ENCODE measurements at regions not wholly inside any gene's neighbourhood (a gene's known extent, or its start where the extent isn't known, plus 50 kb on each side); places are given as distances from the start of the nearest gene placed in this dataset.
A peak's percentile ranks its signal among the peaks of the same experiment; 100 is the strongest.

DNA sequence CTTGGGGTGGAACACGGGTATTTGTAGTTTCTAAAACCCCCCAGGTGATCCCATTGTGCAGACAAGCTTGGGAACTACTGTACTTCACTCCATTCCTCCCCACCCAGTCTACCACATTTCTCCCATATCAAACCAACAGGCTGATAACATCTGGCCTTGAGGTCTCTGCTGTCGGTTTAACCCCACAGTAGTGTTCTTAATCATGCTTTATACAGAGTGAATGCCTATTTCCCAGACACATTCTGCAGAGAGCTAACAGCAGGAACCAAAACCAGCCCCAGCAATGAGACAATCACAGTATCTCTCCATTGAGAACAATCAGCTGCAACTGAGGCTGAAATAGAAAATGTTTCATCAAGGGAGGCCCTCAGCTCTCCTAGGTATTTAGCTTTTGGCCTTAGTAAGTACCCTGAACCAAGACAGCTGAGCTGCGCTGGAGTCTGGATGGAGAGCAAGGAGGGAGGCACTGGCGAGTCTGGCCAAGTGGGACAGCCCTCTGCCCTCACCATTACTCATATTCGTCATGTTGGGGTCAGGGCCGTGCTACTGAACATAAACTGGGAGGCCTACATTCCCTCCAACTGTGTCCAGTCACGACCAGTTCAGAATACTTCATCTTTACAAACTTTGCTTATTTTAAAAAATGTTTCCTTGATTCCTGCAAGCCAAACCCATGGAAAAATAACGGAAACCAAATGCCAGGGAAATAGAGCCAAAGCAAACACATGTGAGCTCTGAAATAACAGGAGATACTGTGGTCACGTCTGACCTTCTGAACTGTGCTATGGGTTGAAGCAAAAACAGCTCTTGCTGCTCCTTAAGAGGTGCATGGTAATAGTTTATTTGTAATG lies 81.0 kb downstream of the CCDC34 start:
- ATAC-seq (peak; percentile 59 to 94), FAIRE-seq (no peak), DNase-seq (ENCODE audit: low read depth in 1 of 2, low spot score in 1 of 2) (peak in 1 of 2 experiments; percentile 83)
- peak overlapping the region; percentile 52 to 58; a peak in 5 of 6 replicates for H3K27ac ChIP-seq
- ChIA-PET CTCF (interaction anchor here (0.6 to 7.3 kb wide), 7 partner anchors 15 to 471 kb away, joined by 3 to 48 read pairs (median 3); no protein-coding TSS in a partner anchor), POLR2A (interaction anchor here (0.6 to 1.4 kb wide), 2 partner anchors 48 to 186 kb away, joined by 3 to 4 read pairs; no protein-coding TSS in a partner anchor)
- peak overlapping the region; percentile 50 for H3K4me2 ChIP-seq
- no peak overlapping the region for H3K4me3 ChIP-seq
- WGBS (ENCODE audit: missing lambda C conversion rate), result 34% methylated on average over 9 of the region's 9 CpGs
- no peaks in the 10 kb centered on the region for H3K9me3 ChIP-seq
- no peak for TF ChIP-seq FOXS1 (CRISPR knock-in tag; IDR thresholded peaks at IDR 0.05)
- TF ChIP-seq, protein P1, sequence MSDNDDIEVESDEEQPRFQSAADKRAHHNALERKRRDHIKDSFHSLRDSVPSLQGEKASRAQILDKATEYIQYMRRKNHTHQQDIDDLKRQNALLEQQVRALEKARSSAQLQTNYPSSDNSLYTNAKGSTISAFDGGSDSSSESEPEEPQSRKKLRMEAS (IDR thresholded peaks at IDR 0.05), result 0 out of 2 replicates have a peak, but pooled peaks have one; percentile 17
- TF ChIP-seq FOSL2 (IDR thresholded peaks at IDR 0.05), result no peak
- TF ChIP-seq FOSL2 (CRISPR knock-in tag; IDR thresholded peaks at IDR 0.05), result peak; percentile 42
- TF ChIP-seq EP300 (IDR thresholded peaks at IDR 0.05), result 0 out of 5 replicates have a peak, but pooled peaks of 1 of the 2 experiments have one; percentile 18
- TF ChIP-seq CBX8 (IDR thresholded peaks at IDR 0.05), result no peak
- TF ChIP-seq MAFK (IDR thresholded peaks at IDR 0.05; ENCODE audit: partially characterized antibody), result no peak
- TF ChIP-seq, protein P2, sequence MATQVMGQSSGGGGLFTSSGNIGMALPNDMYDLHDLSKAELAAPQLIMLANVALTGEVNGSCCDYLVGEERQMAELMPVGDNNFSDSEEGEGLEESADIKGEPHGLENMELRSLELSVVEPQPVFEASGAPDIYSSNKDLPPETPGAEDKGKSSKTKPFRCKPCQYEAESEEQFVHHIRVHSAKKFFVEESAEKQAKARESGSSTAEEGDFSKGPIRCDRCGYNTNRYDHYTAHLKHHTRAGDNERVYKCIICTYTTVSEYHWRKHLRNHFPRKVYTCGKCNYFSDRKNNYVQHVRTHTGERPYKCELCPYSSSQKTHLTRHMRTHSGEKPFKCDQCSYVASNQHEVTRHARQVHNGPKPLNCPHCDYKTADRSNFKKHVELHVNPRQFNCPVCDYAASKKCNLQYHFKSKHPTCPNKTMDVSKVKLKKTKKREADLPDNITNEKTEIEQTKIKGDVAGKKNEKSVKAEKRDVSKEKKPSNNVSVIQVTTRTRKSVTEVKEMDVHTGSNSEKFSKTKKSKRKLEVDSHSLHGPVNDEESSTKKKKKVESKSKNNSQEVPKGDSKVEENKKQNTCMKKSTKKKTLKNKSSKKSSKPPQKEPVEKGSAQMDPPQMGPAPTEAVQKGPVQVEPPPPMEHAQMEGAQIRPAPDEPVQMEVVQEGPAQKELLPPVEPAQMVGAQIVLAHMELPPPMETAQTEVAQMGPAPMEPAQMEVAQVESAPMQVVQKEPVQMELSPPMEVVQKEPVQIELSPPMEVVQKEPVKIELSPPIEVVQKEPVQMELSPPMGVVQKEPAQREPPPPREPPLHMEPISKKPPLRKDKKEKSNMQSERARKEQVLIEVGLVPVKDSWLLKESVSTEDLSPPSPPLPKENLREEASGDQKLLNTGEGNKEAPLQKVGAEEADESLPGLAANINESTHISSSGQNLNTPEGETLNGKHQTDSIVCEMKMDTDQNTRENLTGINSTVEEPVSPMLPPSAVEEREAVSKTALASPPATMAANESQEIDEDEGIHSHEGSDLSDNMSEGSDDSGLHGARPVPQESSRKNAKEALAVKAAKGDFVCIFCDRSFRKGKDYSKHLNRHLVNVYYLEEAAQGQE (IDR thresholded peaks at IDR 0.05), result no peak
- TF ChIP-seq KDM5A (IDR thresholded peaks at IDR 0.05), result no peak
- TF ChIP-seq SREBF2 (IDR thresholded peaks at IDR 0.05), result no peak
- 0 out of 2 replicates have a peak, but pooled peaks have one; percentile 5 for TF ChIP-seq KDM1A (IDR thresholded peaks at IDR 0.05; ENCODE audit: low read depth)
- TF ChIP-seq GATA3 (IDR thresholded peaks at IDR 0.05; ENCODE audit: borderline replicate concordance), result peak; percentile 52; the same call in 1 of the 2 replicates
- TF ChIP-seq HOXB13 (CRISPR knock-in tag; IDR thresholded peaks at IDR 0.05; ENCODE audit: low read depth), result no peak
- no peak; a peak in 1 of 5 replicates for TF ChIP-seq RAD21 (conservative IDR thresholded peaks at IDR 0.05 in 1 of 2, IDR thresholded peaks at IDR 0.05 in 1 of 2)
- TF ChIP-seq ZNF302 (CRISPR knock-in tag; IDR thresholded peaks at IDR 0.05), result no peak
- peaks cover 20% of the 10 kb centered on the region for H3K4me1 ChIP-seq

DNA sequence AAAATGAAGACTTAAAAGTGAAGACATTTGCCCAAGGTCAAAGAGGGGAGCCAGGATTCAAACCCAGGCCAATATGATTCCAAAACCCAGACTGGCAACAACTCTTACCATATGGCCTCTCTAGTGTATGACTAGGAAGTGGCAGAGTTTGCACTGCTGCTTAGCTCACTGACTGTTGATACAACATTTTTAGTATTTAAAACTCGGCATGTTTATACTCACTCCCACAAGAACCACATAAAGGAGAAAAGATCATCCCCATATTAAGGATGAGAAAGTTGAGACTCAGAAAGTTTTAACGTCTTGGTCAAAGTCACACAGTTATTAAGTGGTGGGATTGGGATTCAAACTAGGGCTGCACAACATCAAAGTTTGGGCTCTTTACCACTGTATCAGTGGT lies 81.7 kb downstream of the CCDC34 start:
- no peak overlapping the region for H3K4me3 ChIP-seq
- H3K4me2 ChIP-seq, result no peak overlapping the region
- no peaks in the 10 kb centered on the region for H3K9me3 ChIP-seq
- ATAC-seq (no peak), FAIRE-seq (no peak), DNase-seq (ENCODE audit: low read depth in 1 of 2, low spot score in 1 of 2) (no peak)
- ChIA-PET POLR2A (no interaction called here), CTCF (interaction anchor here (1.1 to 7.3 kb wide), 4 partner anchors 15 to 204 kb away, joined by 3 to 48 read pairs (median 6); no protein-coding TSS in a partner anchor)
- peaks cover 20% of the 10 kb centered on the region for H3K4me1 ChIP-seq
- peak overlapping the region; percentile 52 to 58; a peak in 4 of 6 replicates for H3K27ac ChIP-seq
- TF ChIP-seq KDM5A (IDR thresholded peaks at IDR 0.05) (no peak), KDM1A (IDR thresholded peaks at IDR 0.05; ENCODE audit: low read depth) (0 out of 2 replicates have a peak, but pooled peaks have one; percentile 54)
- WGBS (ENCODE audit: missing lambda C conversion rate), result 84% methylated on average over 2 of the region's 2 CpGs

DNA sequence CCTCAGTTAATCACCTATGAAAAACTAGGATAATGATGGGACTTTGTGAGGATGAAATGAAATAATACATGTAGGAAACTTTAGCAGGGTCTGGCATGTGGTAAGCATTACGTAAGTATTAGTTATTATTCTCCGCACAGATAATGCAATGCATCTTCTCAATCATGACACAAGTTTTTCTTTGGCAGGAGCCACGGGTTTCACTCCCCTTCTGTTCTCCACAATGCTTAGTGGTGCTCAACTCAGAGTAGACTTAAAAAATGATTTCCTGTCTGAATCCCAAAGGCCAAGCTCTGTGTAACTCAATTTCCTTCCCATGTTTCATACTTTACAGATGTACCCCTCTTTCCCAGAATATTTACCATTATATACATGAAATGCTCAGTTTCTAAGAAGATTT lies 82.9 kb downstream of the CCDC34 start:
- FAIRE-seq (no peak), DNase-seq (ENCODE audit: low read depth in 1 of 2, low spot score in 1 of 2) (no peak), ATAC-seq (no peak)
- Histone ChIP-seq H3K27ac (no peak overlapping the region), H3K9me3 (no peaks in the 10 kb centered on the region), H3K4me2 (no peak overlapping the region), H3K4me3 (no peak overlapping the region), H3K4me1 (peaks cover 20% of the 10 kb centered on the region)
- CTCF ChIA-PET, result interaction anchor here (0.8 to 1.2 kb wide), 3 partner anchors 94 to 147 kb away, joined by 4 to 5 read pairs (median 5); no protein-coding TSS in a partner anchor
- TF ChIP-seq HMGXB4 (CRISPR knock-in tag; IDR thresholded peaks at IDR 0.05; ENCODE audit: borderline replicate concordance), result no peak
- TF ChIP-seq MYC (IDR thresholded peaks at IDR 0.05; ENCODE audit: borderline replicate concordance, low read length), result no peak
- no peak for TF ChIP-seq FOSB (CRISPR knock-in tag; IDR thresholded peaks at IDR 0.05)
- TF ChIP-seq, protein P1 (IDR thresholded peaks at IDR 0.05), result no peak
- no peak; the same call in 1 of the 2 replicates for TF ChIP-seq ZNF302 (CRISPR knock-in tag; IDR thresholded peaks at IDR 0.05)
- TF ChIP-seq EP300 (IDR thresholded peaks at IDR 0.05), result no peak
- no peak for TF ChIP-seq ZFP36 (IDR thresholded peaks at IDR 0.05; ENCODE audit: borderline replicate concordance, partially characterized antibody)
- no peak for TF ChIP-seq POLR2A (IDR thresholded peaks at IDR 0.05; ENCODE audit: low read length)
- POLR2A ChIA-PET, result no interaction called here
- 82% methylated on average over 3 of the region's 3 CpGs for WGBS (ENCODE audit: missing lambda C conversion rate)
